ENCODE measurements at regions not wholly inside any gene's neighbourhood (a gene's known extent, or its start where the extent isn't known, plus 50 kb on each side); places are given as distances from the start of the nearest gene placed in this dataset.
"Not testable (repeated sequence)": the region's sequence is repeated elsewhere in the genome, so short reads cannot be mapped to it uniquely, and the experiment has no call there.

GRCh38 chr1:106396020-106396419 is 660.5 kb upstream of the PRMT6 start:
- intact Hi-C loops (cut with micrococcal nuclease; ENCODE audit: unreplicated experiment), result no loop called here

DNA sequence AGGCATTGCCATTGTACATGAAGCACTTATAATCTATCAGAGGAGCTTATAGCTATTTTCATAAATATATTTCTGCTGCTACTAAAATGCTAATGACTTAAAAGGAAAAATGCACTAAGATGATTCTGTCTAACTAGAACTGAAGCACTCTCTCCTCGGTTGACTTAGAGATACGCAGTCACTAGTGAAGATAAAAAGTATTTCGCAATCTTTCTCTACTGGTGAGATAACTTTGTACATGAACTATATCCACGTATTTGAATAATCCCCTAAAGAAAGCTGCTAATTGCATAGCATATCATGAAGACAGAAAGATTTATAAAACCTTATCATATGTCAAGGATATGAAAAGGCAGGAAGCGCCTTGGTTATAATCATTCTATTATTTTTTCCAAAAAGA is 658.1 kb upstream of the PRMT6 start:
- H3K27ac ChIP-seq (ENCODE audit: low read depth, low read length, poor library complexity, severe bottlenecking), result no peak overlapping the region
- TF ChIP-seq CTCF (conservative IDR thresholded peaks at IDR 0.05; ENCODE audit: low read depth, low read length) (no peak), EZH2 (IDR thresholded peaks at IDR 0.05; ENCODE audit: borderline replicate concordance, low read depth, low read length, poor library complexity, severe bottlenecking) (no peak)
- ChIA-PET CTCF (no interaction called here), POLR2A (ENCODE audit: low non-redundant PET) (no interaction called here)
- no peak overlapping the region for H3K4me3 ChIP-seq (ENCODE audit: low read depth, low read length, poor library complexity, severe bottlenecking)
- no peaks in the 10 kb centered on the region for H3K9me3 ChIP-seq (ENCODE audit: low read depth, low read length, poor library complexity, severe bottlenecking)
- H3K4me1 ChIP-seq (ENCODE audit: insufficient read depth, low read length, poor library complexity, severe bottlenecking), result peaks cover 13% of the 10 kb centered on the region
- no peaks in the 10 kb centered on the region for H3K27me3 ChIP-seq (replicated peaks; ENCODE audit: insufficient read depth, low read depth, low read length, poor library complexity)
- no peaks in the 10 kb centered on the region for H3K36me3 ChIP-seq (ENCODE audit: insufficient read depth, low read length, poor library complexity, severe bottlenecking)
- peak; percentile 58 for DNase-seq (ENCODE audit: low spot score)
- BruUV-seq (replicated peaks), result no TSS peak
- intact Hi-C loops (cut with micrococcal nuclease; ENCODE audit: unreplicated experiment), result no loop called here

More at GRCh38 chr1:106396020-106396419, 660.5 kb upstream of the PRMT6 start:
- CTCF ChIA-PET, result no interaction called here
- no peak for TF ChIP-seq EZH2 (IDR thresholded peaks at IDR 0.05; ENCODE audit: borderline replicate concordance, low read depth, low read length, poor library complexity, severe bottlenecking)
- no peak for TF ChIP-seq CTCF (conservative IDR thresholded peaks at IDR 0.05; ENCODE audit: low read depth, low read length)
- peaks cover 13% of the 10 kb centered on the region for H3K4me1 ChIP-seq (ENCODE audit: insufficient read depth, low read length, poor library complexity, severe bottlenecking)
- H3K27me3 ChIP-seq (replicated peaks; ENCODE audit: insufficient read depth, low read depth, low read length, poor library complexity), result no peaks in the 10 kb centered on the region
- H3K27ac ChIP-seq (ENCODE audit: low read depth, low read length, poor library complexity, severe bottlenecking), result no peak overlapping the region
- BruUV-seq (replicated peaks), result no TSS peak
- DNase-seq (ENCODE audit: low spot score), result no peak
- H3K9me3 ChIP-seq (ENCODE audit: low read depth, low read length, poor library complexity, severe bottlenecking), result no peaks in the 10 kb centered on the region
- POLR2A ChIA-PET (ENCODE audit: low non-redundant PET), result no interaction called here
- no peak overlapping the region for H3K4me3 ChIP-seq (ENCODE audit: low read depth, low read length, poor library complexity, severe bottlenecking)
- no peaks in the 10 kb centered on the region for H3K36me3 ChIP-seq (ENCODE audit: insufficient read depth, low read length, poor library complexity, severe bottlenecking)

DNA sequence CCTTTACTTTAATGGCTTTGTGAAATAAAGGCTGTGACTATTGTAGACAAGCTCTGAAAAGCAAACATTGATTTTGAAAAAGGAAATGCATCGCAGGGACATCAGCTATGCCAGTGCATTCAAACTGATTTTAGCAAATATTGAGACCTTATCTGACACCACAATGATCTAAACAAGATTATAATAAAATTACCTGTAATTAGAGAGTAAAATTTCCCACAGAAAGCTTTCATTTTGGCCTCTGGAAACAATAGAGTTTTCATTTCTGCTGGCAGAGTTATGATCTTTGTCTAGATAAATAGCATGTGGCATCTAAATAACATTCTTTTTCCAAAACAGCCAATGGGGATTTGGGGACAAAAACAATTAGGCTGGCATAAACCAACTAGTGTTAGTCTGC is 650.4 kb upstream of the PRMT6 start:
- Histone ChIP-seq H3K4me1 (ENCODE audit: insufficient read depth, low read length, poor library complexity, severe bottlenecking) (no peaks in the 10 kb centered on the region), H3K27ac (ENCODE audit: low read depth, low read length, poor library complexity, severe bottlenecking) (no peak overlapping the region), H3K36me3 (ENCODE audit: insufficient read depth, low read length, poor library complexity, severe bottlenecking) (no peaks in the 10 kb centered on the region), H3K27me3 (replicated peaks; ENCODE audit: insufficient read depth, low read depth, low read length, poor library complexity) (no peaks in the 10 kb centered on the region), H3K4me3 (ENCODE audit: low read depth, low read length, poor library complexity, severe bottlenecking) (no peak overlapping the region), H3K9me3 (ENCODE audit: low read depth, low read length, poor library complexity, severe bottlenecking) (no peaks in the 10 kb centered on the region)
- TF ChIP-seq EZH2 (IDR thresholded peaks at IDR 0.05; ENCODE audit: borderline replicate concordance, low read depth, low read length, poor library complexity, severe bottlenecking) (no peak), CTCF (conservative IDR thresholded peaks at IDR 0.05; ENCODE audit: low read depth, low read length) (no peak)
- intact Hi-C loops (cut with micrococcal nuclease; ENCODE audit: unreplicated experiment), result no loop called here
- ChIA-PET POLR2A (ENCODE audit: low non-redundant PET) (no interaction called here), CTCF (no interaction called here)
- DNase-seq (ENCODE audit: low spot score), result no peak
- no TSS peak for BruUV-seq (replicated peaks)

GRCh38 chr1:106412321-106412720 is 644.2 kb upstream of the PRMT6 start:
- H3K27me3 ChIP-seq (replicated peaks; ENCODE audit: insufficient read depth, low read depth, low read length, poor library complexity); DNase-seq (ENCODE audit: low spot score); H3K9me3 ChIP-seq (ENCODE audit: low read depth, low read length, poor library complexity, severe bottlenecking); BruUV-seq (replicated peaks); CTCF ChIA-PET; POLR2A ChIA-PET (ENCODE audit: low non-redundant PET); intact Hi-C loops (cut with micrococcal nuclease; ENCODE audit: unreplicated experiment); H3K36me3 ChIP-seq (ENCODE audit: insufficient read depth, low read length, poor library complexity, severe bottlenecking); H3K4me1 ChIP-seq (ENCODE audit: insufficient read depth, low read length, poor library complexity, severe bottlenecking); H3K4me3 ChIP-seq (ENCODE audit: low read depth, low read length, poor library complexity, severe bottlenecking); H3K27ac ChIP-seq (ENCODE audit: low read depth, low read length, poor library complexity, severe bottlenecking): not testable (repeated sequence)

Measured in A673 (cell line).